PC-9 (cell line): ENCODE measurements at regions not wholly inside any gene's neighbourhood (a gene's known extent, or its start where the extent isn't known, plus 50 kb on each side); places are given as distances from the start of the nearest gene placed in this dataset.

ENCODE experiments used
- CTCF ChIP-seq: fragments of 200-600 bp; sonication (generic); conservative IDR thresholded peaks from 2 replicates; pipeline ENCODE4 v1.6.1; 2017; ENCODE audit warnings: mixed run types, antibody characterized with exemption, mild to moderate bottlenecking, moderate library complexity
- EZH2 ChIP-seq: fragments of 200-600 bp; sonication (generic); IDR thresholded peaks from 2 replicates; pipeline ENCODE4 v1.8.0; 2017; ENCODE audit warnings: antibody characterized with exemption, low read depth

DNA sequence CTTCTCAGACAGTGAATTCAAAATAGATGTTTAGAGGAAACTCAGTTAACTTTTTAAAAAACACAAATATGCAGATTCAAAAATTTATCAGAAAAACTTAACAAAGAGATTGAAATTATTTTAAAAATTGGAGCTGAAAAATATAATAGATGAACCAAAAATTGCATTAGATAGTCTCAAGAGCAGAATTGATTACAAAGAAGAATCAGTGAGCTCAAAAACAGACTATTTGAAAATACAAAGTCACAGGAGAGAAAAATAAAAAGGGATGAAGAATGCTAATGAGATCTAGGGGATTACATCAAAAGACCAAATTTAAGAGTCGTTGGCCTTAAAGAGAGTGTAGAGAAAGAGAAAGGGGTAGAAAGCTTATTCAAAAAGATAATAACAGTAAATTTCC, 700.5 kb downstream of the COL12A1 start:
- TF ChIP-seq CTCF = no peak
- no peak for TF ChIP-seq EZH2
